H1 (cell line): ENCODE measurements at regions not wholly inside any gene's neighbourhood (a gene's known extent, or its start where the extent isn't known, plus 50 kb on each side); places are given as distances from the start of the nearest gene placed in this dataset.

ENCODE experiments used
- KDM1A ChIP-seq: fragments of 200-600, 300-600 bp; sonication (generic); IDR thresholded peaks from 2 replicates; pipeline ENCODE4 v1.7.1; 2016; ENCODE audit warnings: mild to moderate bottlenecking, low read length, borderline replicate concordance

DNA sequence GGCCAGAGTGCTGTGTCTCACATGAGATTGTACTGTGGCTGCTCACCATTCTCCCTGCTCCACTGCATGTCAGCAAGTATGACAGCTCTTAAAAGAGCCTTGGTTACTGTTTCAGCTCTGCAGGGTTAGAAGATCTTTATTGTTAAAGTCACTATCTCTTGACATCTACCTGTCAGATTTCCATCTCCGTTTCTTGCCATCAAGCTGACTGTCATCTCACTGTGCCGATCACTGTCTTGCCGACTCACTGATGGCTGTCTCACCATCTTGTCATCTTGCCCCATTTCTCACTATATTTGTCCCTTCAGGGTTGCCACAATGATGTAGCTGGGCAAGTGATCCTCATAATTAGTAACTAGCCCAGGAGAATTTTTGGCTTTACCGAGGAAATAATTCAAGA, 800.9 kb upstream of the CDH7 start (continued):
- TF ChIP-seq KDM1A: no peak
- TF ChIP-seq, all 59 proteins: peak for 0
